Dedifferentiated amniotic fluid mesenchymal stem cell (primary cell): ENCODE measurements at regions not wholly inside any gene's neighbourhood (a gene's known extent, or its start where the extent isn't known, plus 50 kb on each side); places are given as distances from the start of the nearest gene placed in this dataset.
"Not testable (repeated sequence)": the region's sequence is repeated elsewhere in the genome, so short reads cannot be mapped to it uniquely, and the experiment has no call there.

Source experiments
- DNase-seq: peaks from one replicate; pipeline ENCODE4 v3.0.0-alpha.2; 2016; ENCODE audit errors: extremely low spot score

DNA sequence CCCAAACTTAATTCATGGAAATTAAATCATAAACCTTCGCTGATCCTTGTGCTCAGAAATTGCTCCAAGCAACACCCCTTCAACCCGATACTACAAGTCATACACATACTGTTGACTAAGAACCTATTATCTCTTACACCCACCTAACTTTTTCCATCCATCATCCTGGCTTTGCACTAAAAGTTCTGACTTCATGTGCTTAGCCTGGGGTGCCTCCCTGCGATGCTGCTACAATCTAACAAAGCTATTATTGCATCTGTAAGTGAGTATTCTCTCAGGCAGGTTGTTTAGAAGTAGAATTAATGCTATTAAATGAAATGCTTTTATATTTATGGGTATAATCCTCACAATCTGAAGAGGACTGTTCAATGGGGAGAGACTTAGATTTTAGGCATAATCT is 619.8 kb downstream of the CCDC85A start:
- no peak for DNase-seq

DNA sequence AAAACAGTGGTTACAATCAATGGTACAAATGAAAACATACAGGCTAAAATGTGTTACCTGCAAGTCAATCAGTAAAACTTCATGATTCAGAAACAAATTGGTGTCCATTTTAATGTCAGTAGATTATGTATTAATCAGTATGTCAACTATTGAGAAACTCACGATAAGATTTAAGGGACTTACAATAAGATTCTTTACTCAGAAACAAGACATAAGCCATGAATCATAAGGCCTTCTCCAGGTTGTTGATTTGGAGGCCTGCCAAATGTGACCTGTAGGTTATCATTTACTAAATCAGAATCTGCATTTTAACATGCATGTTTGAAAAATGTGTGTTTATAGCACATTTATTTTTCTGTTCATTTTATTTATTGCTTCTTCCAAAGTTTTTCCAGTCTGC is 623.1 kb downstream of the CCDC85A start:
- DNase-seq: no peak

DNA sequence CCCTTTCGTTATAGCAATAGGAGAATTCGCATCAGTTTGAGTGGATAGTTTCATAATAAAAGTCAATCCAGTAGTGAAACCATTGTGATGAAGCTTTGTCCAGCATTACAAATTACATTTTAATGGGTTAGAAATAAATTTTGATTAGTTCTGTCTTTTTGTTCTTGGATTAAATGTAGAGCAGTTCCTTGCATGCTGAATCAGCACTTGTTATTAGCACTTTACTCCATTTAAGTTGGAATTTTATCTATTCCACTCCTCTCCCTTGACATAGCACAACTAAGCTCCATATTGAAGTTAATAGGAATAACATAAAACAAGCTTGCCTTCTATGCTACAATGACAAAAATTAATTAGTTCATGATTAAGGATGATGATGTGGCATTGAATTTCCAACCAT is 624.1 kb downstream of the CCDC85A start:
- DNase-seq: no peak

DNA sequence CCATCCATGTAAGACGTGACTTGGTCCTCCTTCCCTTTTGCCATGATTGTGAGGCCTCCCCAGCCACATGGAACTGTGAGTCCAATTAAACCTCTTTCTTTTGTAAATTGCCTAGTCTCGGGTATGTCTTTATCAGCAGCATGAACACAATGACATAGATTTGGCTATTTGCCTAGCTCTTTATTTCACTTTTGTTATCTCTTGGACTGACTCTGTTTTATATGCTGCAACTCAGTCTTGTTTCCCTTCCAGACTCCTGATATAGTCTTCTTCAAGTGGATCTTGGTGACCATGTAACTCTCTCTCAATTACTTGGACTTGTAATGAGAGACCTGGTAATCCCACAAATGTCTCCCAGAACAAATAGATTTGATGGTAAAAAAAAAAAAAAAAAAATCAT is 627.6 kb downstream of the CCDC85A start:
- DNase-seq: no peak

DNA sequence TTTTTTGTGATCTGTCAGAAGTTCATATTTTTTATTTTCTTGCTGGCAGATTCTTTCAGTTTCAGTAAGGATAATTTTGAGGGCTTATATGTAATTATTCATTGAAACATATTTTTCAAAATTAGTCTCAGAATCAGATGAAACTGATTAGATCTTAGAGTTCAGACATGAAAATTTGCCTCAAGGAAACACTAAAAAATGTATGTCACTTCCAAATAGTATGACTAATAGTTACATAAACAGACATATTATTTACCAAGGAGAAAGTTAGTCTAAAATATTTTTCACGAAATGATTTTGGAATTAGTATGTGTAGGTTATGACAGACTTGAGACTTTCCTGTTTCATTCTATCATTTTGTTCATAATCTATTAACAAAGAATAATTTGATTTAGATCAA is 628.6 kb downstream of the CCDC85A start:
- DNase-seq: peak; percentile 24

DNA sequence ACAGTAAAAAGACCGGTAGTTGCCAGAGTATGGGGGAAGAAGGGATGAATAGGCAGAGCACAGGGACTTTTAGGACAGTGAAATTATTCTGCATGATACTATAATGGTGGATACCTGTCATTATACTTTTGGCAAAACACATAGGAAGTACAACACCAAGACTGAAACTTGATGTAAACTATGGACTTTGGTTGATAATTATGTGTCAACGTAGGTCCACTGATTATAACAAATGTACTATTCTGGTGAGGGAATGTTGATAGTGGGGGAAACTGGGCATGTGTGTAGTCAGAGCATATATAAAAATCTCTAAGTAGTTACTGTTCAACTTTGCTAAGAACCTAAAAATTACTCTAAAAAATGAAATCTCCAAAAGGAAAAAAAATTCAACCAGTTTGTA is 629.7 kb downstream of the CCDC85A start:
- DNase-seq: no peak

DNA sequence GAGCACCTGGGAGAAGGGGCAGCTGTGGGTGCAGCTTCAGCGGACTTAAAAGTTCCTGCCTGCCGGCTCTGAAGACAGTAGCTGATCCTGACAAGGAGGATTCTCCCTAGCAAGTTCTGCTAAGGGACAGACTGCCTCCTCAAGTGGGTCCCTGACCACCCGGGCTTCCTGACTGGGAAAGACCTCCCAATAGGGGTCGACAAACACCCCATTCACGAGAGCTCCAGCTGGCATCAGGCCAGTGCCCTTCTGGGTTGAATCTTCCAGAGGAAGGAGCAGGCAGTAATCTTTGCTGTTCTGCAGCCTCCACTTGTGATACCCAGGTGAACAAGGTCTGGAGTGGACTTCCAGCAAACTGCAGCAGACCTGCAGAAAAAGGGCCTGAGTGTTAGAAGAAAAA is 632.9 kb downstream of the CCDC85A start:
- no peak for DNase-seq

DNA sequence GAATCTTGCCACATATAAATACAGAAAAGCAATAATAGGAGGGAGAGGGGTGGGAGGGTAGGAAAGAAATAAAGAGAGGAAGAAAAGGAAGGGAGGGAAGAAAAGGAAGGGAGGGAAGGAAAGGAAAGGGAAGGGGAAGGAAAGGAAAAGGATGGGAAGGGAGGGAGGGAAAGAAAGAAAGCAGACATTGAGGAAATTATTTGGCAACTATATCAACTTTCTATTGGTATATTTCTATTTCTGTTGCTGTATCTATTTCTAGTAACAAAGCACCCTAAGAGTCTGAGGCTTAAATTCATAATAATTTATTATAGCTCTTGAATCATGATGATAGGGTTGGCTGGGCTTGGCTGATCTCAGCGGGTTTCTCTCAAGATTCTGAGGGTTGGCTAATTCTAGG is 648.0 kb downstream of the CCDC85A start:
- DNase-seq: no peak

DNA sequence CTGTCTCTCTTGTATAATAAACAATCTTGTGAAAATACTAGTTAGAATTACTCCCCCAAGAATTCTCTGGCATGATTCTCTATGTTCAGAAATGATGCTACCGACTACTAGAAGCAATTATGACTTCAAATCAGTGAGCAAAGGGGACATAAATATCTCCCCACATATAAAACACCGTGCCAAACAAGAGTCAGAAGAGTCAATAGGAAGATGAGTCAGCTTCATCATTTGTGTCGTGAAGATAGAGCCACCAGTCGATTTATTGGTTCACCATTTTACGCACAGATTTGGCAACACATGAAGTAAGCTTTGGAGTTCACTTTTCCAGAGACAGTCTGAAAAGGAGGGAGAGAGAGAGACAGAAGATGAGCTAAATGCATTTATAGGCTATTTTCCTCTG is 650.9 kb downstream of the CCDC85A start:
- DNase-seq: no peak

DNA sequence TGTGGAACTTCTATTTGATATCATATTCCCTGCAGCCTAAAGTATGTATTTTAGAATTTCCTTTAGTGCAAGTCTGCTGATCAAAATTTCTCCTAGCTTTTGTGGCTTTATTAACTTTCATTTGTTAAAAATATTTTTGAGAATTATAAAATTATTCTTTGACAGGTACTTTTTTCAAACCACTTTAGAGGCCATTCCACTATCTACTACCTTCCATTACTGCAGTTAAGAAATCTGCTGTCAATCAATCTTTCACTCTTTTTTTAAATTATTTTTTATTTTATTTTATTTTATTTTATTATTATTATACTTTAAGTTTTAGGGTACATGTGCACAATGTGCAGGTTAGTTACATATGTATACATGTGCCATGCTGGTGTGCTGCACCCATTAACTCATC is 656.2 kb downstream of the CCDC85A start:
- DNase-seq: not testable (repeated sequence)

DNA sequence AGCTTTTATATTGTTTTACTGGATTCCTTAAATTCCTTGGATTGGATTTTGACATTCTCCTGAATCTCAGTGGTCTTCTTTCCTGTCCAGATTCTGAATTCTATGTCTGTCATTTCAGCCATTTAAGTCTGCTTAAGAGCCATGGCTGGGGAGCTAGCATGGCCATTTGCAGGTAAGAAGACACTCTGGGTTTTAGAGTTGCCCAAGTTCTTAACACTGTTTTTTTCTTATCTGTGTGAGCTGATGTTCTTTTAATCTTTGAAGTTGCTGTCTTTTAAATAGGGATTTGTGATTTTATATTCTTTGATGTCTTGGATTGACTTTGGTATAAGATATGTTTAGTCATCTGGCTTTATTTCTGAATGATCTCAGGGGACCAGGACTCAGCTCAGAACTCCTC is 677.2 kb downstream of the CCDC85A start:
- DNase-seq: no peak

DNA sequence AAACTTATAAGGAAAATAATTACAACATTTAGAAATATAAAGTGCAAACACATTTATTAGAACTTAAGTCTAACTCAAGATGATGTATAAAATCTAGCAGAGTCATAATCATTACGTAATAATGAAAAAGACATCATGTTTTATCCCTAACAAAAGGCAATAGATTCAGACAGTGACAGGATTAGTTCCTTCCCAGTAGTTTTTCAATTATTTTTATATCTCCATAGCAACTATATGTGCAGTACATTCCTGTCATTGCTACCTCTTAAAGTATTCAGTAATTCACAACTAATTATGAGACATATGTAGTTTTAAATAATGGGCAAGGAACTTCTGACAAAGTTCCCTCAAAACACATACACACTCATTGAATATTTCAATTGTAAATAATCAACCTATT is 687.9 kb downstream of the CCDC85A start:
- peak; percentile 18 for DNase-seq

DNA sequence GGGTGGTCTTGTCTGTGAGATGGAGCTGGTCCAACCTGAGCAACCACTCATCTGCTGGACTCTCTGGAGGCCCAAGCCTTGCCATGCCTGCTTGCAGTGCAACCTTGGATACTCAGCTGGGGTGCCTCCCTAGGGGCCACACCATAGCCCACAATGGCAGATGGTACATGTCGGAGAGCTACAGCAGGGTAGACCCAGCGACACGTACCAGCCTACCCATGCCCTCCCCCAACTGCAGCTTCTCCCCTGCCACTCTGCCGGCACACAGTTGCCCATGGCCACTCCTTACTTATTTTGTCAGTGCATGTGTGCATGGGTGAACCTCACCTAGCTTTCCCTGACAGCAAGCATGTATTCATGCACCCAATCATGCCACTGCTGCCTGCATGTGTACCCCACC is 690.9 kb downstream of the CCDC85A start:
- no peak for DNase-seq

DNA sequence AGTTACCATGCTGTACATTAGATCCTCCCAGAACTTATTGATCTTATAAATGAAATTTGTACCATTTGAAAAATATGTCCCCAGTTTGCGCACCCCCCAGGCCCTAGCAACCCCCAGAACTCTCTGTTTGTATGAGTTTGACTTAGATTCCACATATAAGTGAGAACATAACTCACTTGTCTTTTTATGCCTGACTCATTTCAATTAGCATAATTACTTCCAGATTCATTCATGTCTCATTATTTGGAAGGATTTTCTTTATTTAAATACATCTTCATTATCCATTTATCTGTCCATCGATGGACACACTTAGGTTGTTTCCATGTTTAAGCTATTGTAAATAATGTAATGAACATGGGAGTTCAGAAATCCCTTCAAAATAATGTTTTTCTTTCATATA is 705.9 kb downstream of the CCDC85A start:
- DNase-seq: no peak

DNA sequence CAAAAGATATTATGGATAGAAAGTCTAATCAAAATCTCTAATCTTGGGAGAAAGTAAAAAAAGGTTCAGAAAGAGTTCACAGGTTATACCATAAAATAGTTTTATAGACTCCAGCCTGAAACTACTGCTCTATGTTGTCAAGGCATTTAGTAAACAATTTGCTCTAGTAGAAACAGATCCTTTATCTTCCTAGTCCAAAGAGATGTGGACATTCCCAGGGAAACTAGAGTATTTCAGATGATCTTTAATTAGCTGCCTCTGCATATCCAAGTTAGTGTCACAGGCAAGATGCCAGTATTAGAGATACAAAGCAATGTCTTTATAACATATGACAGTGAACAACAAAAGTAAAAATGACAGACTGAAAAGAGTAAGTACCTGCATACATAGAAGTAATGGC is 708.6 kb downstream of the CCDC85A start:
- DNase-seq: no peak

DNA sequence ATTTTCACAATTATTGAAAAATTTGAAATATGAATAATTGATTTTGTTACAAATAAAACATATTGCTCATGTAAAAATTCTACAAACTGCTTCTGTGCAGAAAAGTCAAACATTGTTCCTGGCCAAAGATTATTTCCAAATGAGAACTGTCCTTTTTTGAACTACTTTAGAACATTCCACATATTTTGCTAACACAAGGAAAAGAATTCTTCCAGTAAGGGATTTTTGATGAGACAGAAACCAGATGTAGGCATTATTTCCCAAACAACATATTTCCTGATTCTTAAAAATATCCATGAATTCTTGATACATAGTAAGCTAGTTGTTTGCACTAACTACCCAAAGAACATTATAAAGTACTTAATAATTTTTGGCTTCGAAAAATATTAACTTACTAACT is 715.2 kb downstream of the CCDC85A start:
- DNase-seq: no peak

DNA sequence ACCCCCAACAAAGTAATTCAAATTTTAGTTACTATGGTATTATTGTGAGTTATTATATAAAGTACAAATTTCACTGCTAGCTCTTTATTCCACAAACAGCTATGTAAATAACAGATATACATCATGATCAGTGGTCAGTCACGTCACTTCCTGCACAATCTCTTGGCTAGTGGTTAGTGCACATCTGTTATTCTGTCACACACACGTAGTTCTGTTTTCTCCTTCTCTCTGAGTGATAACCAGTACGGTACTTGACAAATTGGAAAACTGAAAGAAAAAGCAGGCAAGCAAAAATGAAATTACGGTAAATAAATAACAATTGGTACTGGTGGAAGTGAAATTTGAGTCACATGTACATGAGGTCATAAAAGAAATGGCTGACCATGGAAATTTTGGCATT is 728.7 kb downstream of the CCDC85A start:
- DNase-seq: no peak

DNA sequence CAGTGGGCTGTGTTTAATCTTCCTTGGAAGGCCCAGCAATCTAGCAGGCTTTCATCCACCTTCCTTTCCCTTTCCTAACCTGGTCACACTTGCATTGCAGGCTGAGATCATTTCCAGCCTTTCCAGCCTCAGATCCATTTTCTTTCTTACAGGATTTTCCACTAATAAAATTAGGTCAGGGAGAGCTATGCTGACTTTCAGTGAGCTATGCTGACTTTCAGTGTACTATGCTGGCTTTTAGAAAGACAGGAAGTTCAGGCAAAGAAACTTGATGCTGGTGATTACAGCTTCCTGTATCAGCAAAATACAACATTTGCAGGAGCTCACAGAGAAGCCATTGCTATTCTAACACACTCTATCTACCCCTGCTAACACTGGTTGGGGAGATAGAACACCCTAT is 735.0 kb downstream of the CCDC85A start:
- DNase-seq: no peak

DNA sequence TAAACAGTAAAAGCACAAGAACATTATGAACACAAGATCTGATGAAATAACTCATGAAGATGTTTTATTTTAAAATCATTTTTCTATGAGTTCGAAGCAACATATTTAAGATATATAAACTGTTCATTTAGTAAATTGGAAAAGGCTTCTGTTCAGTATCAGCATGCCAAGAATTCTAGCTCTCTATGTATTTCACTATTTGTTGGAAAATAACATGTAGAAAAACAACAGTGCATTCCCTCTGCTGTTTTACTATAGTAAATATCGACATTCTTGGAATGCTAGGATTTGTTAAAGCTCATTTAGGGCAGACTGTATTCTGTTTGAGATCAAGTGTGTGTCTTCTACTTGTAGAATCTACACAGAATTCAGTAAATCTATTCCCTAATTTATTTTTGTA is 750.2 kb downstream of the CCDC85A start:
- no peak for DNase-seq

DNA sequence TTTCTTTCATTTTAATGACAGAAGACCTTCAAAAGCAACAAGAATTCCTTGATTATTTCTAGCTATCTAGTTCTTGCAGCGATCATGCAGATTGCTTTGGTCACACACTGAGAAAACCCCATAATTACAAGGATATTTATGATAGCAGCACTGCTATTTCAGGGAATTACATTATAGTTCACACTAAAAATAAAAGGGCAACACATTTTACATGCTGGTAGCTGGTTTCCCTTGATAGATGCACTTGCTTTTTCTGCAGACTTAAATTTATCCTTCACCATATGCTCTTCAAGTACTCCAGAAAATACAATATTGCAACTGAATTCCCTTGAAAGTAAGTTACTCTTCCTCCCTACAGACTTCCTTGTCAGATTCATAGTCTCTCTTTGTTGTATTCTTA is 751.1 kb downstream of the CCDC85A start:
- DNase-seq: no peak

DNA sequence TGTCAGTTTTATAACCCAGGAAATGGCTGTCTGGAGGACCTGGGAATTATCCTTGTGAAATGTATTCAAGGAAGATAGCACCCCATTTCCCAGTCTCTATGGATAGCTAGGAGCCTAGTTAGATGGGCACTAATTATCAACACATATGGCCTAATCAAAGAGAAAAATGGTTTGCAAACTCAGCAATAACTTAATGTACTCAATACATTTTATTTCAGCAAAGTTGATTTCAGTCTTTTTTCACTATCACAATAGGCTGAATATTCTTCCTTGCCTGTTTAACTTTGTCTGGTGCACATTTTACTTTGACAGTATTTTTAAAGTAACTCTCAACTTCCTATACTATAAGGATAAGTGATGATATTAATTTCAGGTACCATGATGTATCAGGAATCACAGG is 756.3 kb downstream of the CCDC85A start:
- DNase-seq: no peak

DNA sequence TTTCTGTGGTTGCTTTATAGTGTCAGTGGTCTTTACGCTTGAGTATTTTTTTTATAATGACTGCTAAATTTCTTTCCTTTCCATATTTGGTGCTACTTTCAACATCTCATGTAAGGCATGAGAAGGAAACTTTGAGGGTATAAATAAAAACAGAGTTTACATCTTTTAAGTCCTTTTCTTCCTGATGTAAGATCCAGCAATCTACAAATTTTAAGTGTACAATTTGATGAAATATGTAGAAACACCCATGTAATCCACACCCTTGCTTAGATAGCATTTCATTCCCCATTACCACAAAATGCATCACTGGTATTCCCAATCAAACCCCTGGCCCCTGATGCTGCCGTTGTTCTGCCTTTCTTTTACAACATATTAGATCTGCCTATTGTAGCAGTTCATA is 769.1 kb downstream of the CCDC85A start:
- peak; percentile 89 for DNase-seq

DNA sequence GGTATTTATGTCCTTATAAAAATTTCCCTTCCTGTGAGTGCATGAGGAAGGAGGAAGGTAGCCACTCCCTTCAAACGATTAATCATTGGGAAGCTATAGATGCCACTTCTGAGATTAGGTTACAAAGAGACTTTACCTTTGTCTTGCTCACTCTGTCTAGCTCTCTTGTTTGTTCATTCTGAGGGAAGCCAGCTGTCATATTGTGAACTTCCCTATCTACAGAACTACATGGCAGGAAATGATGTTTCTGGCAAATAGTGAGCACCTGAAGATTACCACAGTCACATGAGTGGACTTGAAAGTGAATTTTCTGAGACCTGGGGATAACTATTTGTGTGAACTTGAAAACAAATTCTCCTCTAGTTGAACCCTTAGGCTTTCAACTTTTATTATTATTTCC is 776.8 kb downstream of the CCDC85A start:
- no peak for DNase-seq

DNA sequence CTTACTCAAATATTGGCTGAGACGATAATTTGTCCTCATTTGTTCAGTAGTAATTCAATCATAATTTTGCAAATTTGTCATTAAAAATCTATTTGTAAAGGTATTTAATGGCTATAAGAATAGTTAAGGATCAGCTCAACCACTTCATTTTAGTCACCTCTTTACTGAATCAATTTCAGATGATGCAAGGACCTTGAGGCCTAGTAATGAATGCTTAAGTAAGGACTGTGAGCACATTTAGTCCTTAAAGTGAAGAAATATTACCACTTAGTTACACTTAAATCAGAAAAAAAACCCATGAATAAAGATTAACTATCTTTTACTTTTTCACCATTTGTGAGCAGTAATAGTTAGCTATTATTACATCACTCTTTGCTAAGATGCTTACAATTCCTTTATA is 778.9 kb downstream of the CCDC85A start:
- DNase-seq: no peak

DNA sequence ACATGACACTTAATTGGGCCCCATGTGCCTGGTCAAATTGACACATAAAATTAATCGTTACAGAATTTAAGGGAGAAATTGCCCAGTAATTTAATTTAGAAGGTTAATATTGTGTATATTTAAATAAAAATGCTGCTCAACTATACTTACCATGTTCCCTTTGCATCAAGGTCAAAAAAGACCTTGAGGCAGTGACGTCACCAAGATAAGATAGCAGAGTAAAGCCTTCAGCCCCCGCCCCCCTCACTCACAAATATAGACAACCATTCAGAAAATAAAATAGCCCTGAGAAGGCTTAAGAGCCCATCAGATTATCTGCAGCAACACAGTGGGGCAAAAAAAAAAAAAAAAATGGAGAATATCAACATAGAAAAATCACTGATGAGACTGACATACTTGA is 785.7 kb downstream of the CCDC85A start:
- no peak for DNase-seq
